Keratinocyte (primary cell): ENCODE measurements at regions not wholly inside any gene's neighbourhood (a gene's known extent, or its start where the extent isn't known, plus 50 kb on each side); places are given as distances from the start of the nearest gene placed in this dataset.

Experiments used
- CTCF ChIP-seq, 3 experiments: IDR thresholded peaks in 1 of 3; conservative IDR thresholded peaks in 1 of 3; optimal IDR thresholded peaks in 1 of 3; 2 replicates in 2 of 3; 3 replicates in 1 of 3; pipeline versions ENCODE3 to v1.5.1; 2011; ENCODE audit warnings: low read length in 3 of 3, mild to moderate bottlenecking in 3 of 3, moderate library complexity in 2 of 3, control low read depth in 1 of 3, inconsistent platforms in 1 of 3; ENCODE audit not compliant: insufficient read depth in 2 of 3; ENCODE audit errors: extremely low read depth in 1 of 3
- EZH2 ChIP-seq: IDR thresholded peaks from one replicate; pipeline ENCODE4 v1.6.1; 2012; ENCODE audit warnings: inconsistent platforms, mild to moderate bottlenecking, low read length, moderate library complexity

GRCh38 chr15:98312913-98313312, 335.4 kb upstream of the IGF1R start:
- no peak for TF ChIP-seq CTCF (optimal IDR thresholded peaks at IDR 0.05 in 1 of 3, IDR thresholded peaks at IDR 0.05 in 1 of 3, conservative IDR thresholded peaks at IDR 0.05 in 1 of 3; ENCODE audit: extremely low read depth in 1 of 3, insufficient read depth in 2 of 3, low read length in 3 of 3)
- TF ChIP-seq EZH2, result no peak
